ENCODE measurements at regions not wholly inside any gene's neighbourhood (a gene's known extent, or its start where the extent isn't known, plus 50 kb on each side); places are given as distances from the start of the nearest gene placed in this dataset.

- H3F3A ChIP-seq (ENCODE audit: insufficient read depth, low read length) = no peaks in the 10 kb centered on the region
- H3K27me3 ChIP-seq (ENCODE audit: insufficient read depth, low read length) = no peaks in the 10 kb centered on the region
- H3K9ac ChIP-seq (ENCODE audit: low read length) = no peak overlapping the region
- H3K27ac ChIP-seq (ENCODE audit: low read depth, low read length, poor library complexity, severe bottlenecking) = no peak overlapping the region
- no peak overlapping the region for H3K4me2 ChIP-seq (ENCODE audit: low read length)
- no peaks in the 10 kb centered on the region for H3K4me1 ChIP-seq (ENCODE audit: insufficient read depth, low read length, severe bottlenecking)
- H3K9me3 ChIP-seq (ENCODE audit: low read length) = no peaks in the 10 kb centered on the region
- H3K4me3 ChIP-seq (ENCODE audit: low read depth, low read length, poor library complexity, severe bottlenecking) = no peak overlapping the region
- no peak overlapping the region for H2AFZ ChIP-seq (ENCODE audit: low read length)
- no peaks in the 10 kb centered on the region for H4K20me1 ChIP-seq (ENCODE audit: insufficient read depth, low read length)
- H3K79me2 ChIP-seq (ENCODE audit: insufficient read depth, low read length) = no peaks in the 10 kb centered on the region
- no peaks in the 10 kb centered on the region for H3K9me2 ChIP-seq (ENCODE audit: low read depth, low read length)
- TF ChIP-seq CTCF (IDR thresholded peaks at IDR 0.05; ENCODE audit: low read length) (no peak), EZH2 (IDR thresholded peaks at IDR 0.05; ENCODE audit: borderline replicate concordance, low read length) (no peak)
- no peaks in the 10 kb centered on the region for H3K36me3 ChIP-seq (ENCODE audit: insufficient read depth, low read length)
Observed at GRCh38 chr17:71325117-71325516, 795.7 kb upstream of the SOX9 start.

GRCh38 chr17:71325886-71326285 lies 794.9 kb upstream of the SOX9 start:
- Histone ChIP-seq H3K4me1 (ENCODE audit: insufficient read depth, low read length, severe bottlenecking) (no peaks in the 10 kb centered on the region), H2AFZ (ENCODE audit: low read length) (no peak overlapping the region), H3F3A (ENCODE audit: insufficient read depth, low read length) (no peaks in the 10 kb centered on the region), H3K9ac (ENCODE audit: low read length) (no peak overlapping the region), H4K20me1 (ENCODE audit: insufficient read depth, low read length) (no peaks in the 10 kb centered on the region), H3K79me2 (ENCODE audit: insufficient read depth, low read length) (no peaks in the 10 kb centered on the region), H3K4me3 (ENCODE audit: low read depth, low read length, poor library complexity, severe bottlenecking) (no peak overlapping the region), H3K27ac (ENCODE audit: low read depth, low read length, poor library complexity, severe bottlenecking) (no peak overlapping the region), H3K4me2 (ENCODE audit: low read length) (no peak overlapping the region), H3K36me3 (ENCODE audit: insufficient read depth, low read length) (no peaks in the 10 kb centered on the region), H3K27me3 (ENCODE audit: insufficient read depth, low read length) (no peaks in the 10 kb centered on the region), H3K9me2 (ENCODE audit: low read depth, low read length) (no peaks in the 10 kb centered on the region), H3K9me3 (ENCODE audit: low read length) (no peaks in the 10 kb centered on the region)
- TF ChIP-seq EZH2 (IDR thresholded peaks at IDR 0.05; ENCODE audit: borderline replicate concordance, low read length) = no peak
- TF ChIP-seq CTCF (IDR thresholded peaks at IDR 0.05; ENCODE audit: low read length) = no peak

GRCh38 chr17:71327376-71328059 lies 793.3 kb upstream of the SOX9 start:
- H3F3A ChIP-seq (ENCODE audit: insufficient read depth, low read length) = no peaks in the 10 kb centered on the region
- H3K4me1 ChIP-seq (ENCODE audit: insufficient read depth, low read length, severe bottlenecking) = no peaks in the 10 kb centered on the region
- no peaks in the 10 kb centered on the region for H4K20me1 ChIP-seq (ENCODE audit: insufficient read depth, low read length)
- H3K27me3 ChIP-seq (ENCODE audit: insufficient read depth, low read length) = no peaks in the 10 kb centered on the region
- H2AFZ ChIP-seq (ENCODE audit: low read length) = no peak overlapping the region
- H3K79me2 ChIP-seq (ENCODE audit: insufficient read depth, low read length) = no peaks in the 10 kb centered on the region
- TF ChIP-seq EZH2 (IDR thresholded peaks at IDR 0.05; ENCODE audit: borderline replicate concordance, low read length) (no peak), CTCF (IDR thresholded peaks at IDR 0.05; ENCODE audit: low read length) (no peak)
- no peaks in the 10 kb centered on the region for H3K9me3 ChIP-seq (ENCODE audit: low read length)
- no peak overlapping the region for H3K4me2 ChIP-seq (ENCODE audit: low read length)
- no peak overlapping the region for H3K9ac ChIP-seq (ENCODE audit: low read length)
- no peaks in the 10 kb centered on the region for H3K36me3 ChIP-seq (ENCODE audit: insufficient read depth, low read length)
- H3K27ac ChIP-seq (ENCODE audit: low read depth, low read length, poor library complexity, severe bottlenecking) = no peak overlapping the region
- H3K9me2 ChIP-seq (ENCODE audit: low read depth, low read length) = no peaks in the 10 kb centered on the region
- no peak overlapping the region for H3K4me3 ChIP-seq (ENCODE audit: low read depth, low read length, poor library complexity, severe bottlenecking)

Data from OCI-LY1 (cell line).